GM12878 (cell line): ENCODE measurements at regions not wholly inside any gene's neighbourhood (a gene's known extent, or its start where the extent isn't known, plus 50 kb on each side); places are given as distances from the start of the nearest gene placed in this dataset.

Source experiments
- ATAC-seq: fragments of 200-7000 bp; cut with Tn5 transposase; 3 replicates; pipeline ENCODE4 v1.9.1; 2020; ENCODE audit warnings: mild to moderate bottlenecking, moderate library complexity
- BruUV-seq: library from RNA; stranded (reverse); fragments of 400-500 nt; replicated peaks from 2 replicates; lab custom pipeline; 2021; lab: Mats Ljungman, UMichigan
- CTCF ChIA-PET: fragments of 300-600 bp; sonication (Branson Sonifier 250); formaldehyde crosslinking; extraction: SDS; loops from one replicate; lab custom pipeline; 2021; ENCODE audit warnings: inconsistent platforms; lab: Yijun Ruan, JAX
- POLR2A ChIA-PET: fragments of 350-600 bp; formaldehyde crosslinking; extraction: SDS; loops from one replicate; lab custom pipeline; 2021; ENCODE audit warnings: inconsistent platforms; lab: Charles Lee
- RAD21 ChIA-PET: fragments of 300-600 bp; sonication (Branson Sonifier 250); formaldehyde crosslinking; loops from one replicate; lab custom pipeline; 2023; ENCODE audit warnings: antibody characterized with exemption; ENCODE audit not compliant: unreplicated experiment; lab: Charles Lee
- SMC1A ChIA-PET: fragments of 300-600 bp; sonication (Branson Sonifier 250); formaldehyde crosslinking; loops from one replicate; lab custom pipeline; 2023; ENCODE audit not compliant: unreplicated experiment, uncharacterized antibody; lab: Charles Lee
- DNase-seq: peaks from one replicate; pipeline ENCODE4 v3.0.0-alpha.2; 2011; ENCODE audit warnings: low read depth, low spot score
- FAIRE-seq: peaks from 3 replicates; lab custom pipeline; 2011; peaks lifted over from hg19 to GRCh38; lab: Jason Lieb, UNC
- H2AFZ ChIP-seq: 2 replicates; pipeline ENCODE4 v1.6.0; 2011; ENCODE audit warnings: low read depth, low read length, control low read depth; ENCODE audit not compliant: control insufficient read depth
- H3K27ac ChIP-seq: 2 replicates; pipeline ENCODE4 v1.5.1; 2011; ENCODE audit warnings: control low read depth; ENCODE audit not compliant: control insufficient read depth, insufficient read depth
- H3K27me3 ChIP-seq, 2 experiments: replicated peaks in 1 of 2; 2 replicates each; pipeline versions ENCODE4 v1.6.0 to v1.6.1; 2011; ENCODE audit warnings: low read length in 1 of 2; ENCODE audit not compliant: control insufficient read depth in 2 of 2, insufficient read depth in 2 of 2
- H3K36me3 ChIP-seq, 2 experiments: 2 replicates each; pipeline ENCODE4 v1.5.1; 2011; ENCODE audit warnings: low read length in 1 of 2; ENCODE audit not compliant: control insufficient read depth in 2 of 2, insufficient read depth in 2 of 2
- H3K4me1 ChIP-seq: 2 replicates; pipeline ENCODE4 v1.6.1; 2011; ENCODE audit warnings: mild to moderate bottlenecking, low read length, moderate library complexity, mixed read lengths; ENCODE audit not compliant: control insufficient read depth, insufficient read depth
- H3K4me2 ChIP-seq: 2 replicates; pipeline ENCODE4 v1.6.0; 2011; ENCODE audit warnings: control low read depth; ENCODE audit not compliant: control insufficient read depth, insufficient read depth
- H3K4me3 ChIP-seq: fragments of 200-600 bp; sonication (generic); 2 replicates; pipeline ENCODE4 v1.5.1; 2016
- H3K79me2 ChIP-seq: 2 replicates; pipeline ENCODE4 v1.6.0; 2011; ENCODE audit warnings: low read length; ENCODE audit not compliant: control insufficient read depth, insufficient read depth
- H3K9ac ChIP-seq: 2 replicates; pipeline ENCODE4 v1.8.0; 2011; ENCODE audit warnings: low read length, control low read depth, mixed read lengths; ENCODE audit not compliant: control insufficient read depth, insufficient read depth
- H3K9me3 ChIP-seq: replicated peaks from 3 replicates; pipeline ENCODE4 v1.5.1; 2011; ENCODE audit warnings: mild to moderate bottlenecking, low read length; ENCODE audit not compliant: control insufficient read depth, insufficient read depth
- H4K20me1 ChIP-seq: 2 replicates; pipeline ENCODE4 v1.6.0; 2011; ENCODE audit not compliant: control insufficient read depth, insufficient read depth
- BCLAF1 ChIP-seq: fragments of 450-650 bp; IDR thresholded peaks from 2 replicates; pipeline ENCODE4 v1.6.1; 2017; ENCODE audit warnings: antibody characterized with exemption, mild to moderate bottlenecking, moderate library complexity
- BHLHE40 ChIP-seq, 2 experiments: fragments of 450-650 bp in 1 of 2; IDR thresholded peaks; 2 replicates each; pipeline ENCODE4 v1.6.1; 2011 to 2017; ENCODE audit warnings: low read depth in 2 of 2, borderline replicate concordance in 1 of 2, improper control_type of control experiment in 1 of 2, low read length in 1 of 2, mild to moderate bottlenecking in 1 of 2
- EGR1 ChIP-seq, 2 experiments: IDR thresholded peaks; 1 replicate in 1 of 2; 2 replicates in 1 of 2; pipeline ENCODE4 v1.6.1; 2011 to 2012; ENCODE audit warnings: low read depth in 2 of 2, low read length in 2 of 2, borderline replicate concordance in 1 of 2, mild to moderate bottlenecking in 1 of 2, moderate library complexity in 1 of 2
- IKZF1 ChIP-seq: fragments of 450-650 bp; conservative IDR thresholded peaks from 2 replicates; pipeline ENCODE4 v1.6.1; 2017; ENCODE audit warnings: antibody characterized with exemption, mild to moderate bottlenecking
- KLF5 ChIP-seq: fragments of 450-650 bp; IDR thresholded peaks from 2 replicates; pipeline ENCODE4 v1.6.1; 2014; ENCODE audit warnings: mild to moderate bottlenecking; ENCODE audit not compliant: partially characterized antibody
- MTA2 ChIP-seq: fragments of 450-650 bp; IDR thresholded peaks from 2 replicates; pipeline ENCODE4 v1.6.1; 2016; ENCODE audit warnings: low read depth, mild to moderate bottlenecking, moderate library complexity
- NFIC ChIP-seq: IDR thresholded peaks from 2 replicates; pipeline ENCODE4 v1.6.1; 2012; ENCODE audit warnings: low read depth, mild to moderate bottlenecking, inconsistent platforms, low read length, moderate library complexity
- WGBS: methylation state at CpG from one replicate; pipeline ENCODE4 v1.1.6; 2016; ENCODE audit warnings: low lambda C conversion rate; ENCODE audit not compliant: insufficient replicate concordance, insufficient coverage; ENCODE audit errors: missing lambda C conversion rate; 5-methylcytosine and 5-hydroxymethylcytosine counted together
- in situ Hi-C: fragments of 300-500 bp; cut with MboI; formaldehyde crosslinking; loops from 9 replicates; pipeline ENCODE4 v1.14.3; 2018; ENCODE audit warnings: mixed read lengths
- intact Hi-C: fragments of 100-400 bp; cut with micrococcal nuclease; formaldehyde crosslinking; loops from one replicate; pipeline ENCODE4 v1.14.2; 2022; ENCODE audit not compliant: unreplicated experiment
- TF ChIP-seq, protein P1 (sequence below): fragments of 450-650 bp; IDR thresholded peaks from 2 replicates; pipeline ENCODE4 v1.6.1; 2017; ENCODE audit warnings: low read depth, mild to moderate bottlenecking, moderate library complexity

- TF ChIP-seq, protein P1, sequence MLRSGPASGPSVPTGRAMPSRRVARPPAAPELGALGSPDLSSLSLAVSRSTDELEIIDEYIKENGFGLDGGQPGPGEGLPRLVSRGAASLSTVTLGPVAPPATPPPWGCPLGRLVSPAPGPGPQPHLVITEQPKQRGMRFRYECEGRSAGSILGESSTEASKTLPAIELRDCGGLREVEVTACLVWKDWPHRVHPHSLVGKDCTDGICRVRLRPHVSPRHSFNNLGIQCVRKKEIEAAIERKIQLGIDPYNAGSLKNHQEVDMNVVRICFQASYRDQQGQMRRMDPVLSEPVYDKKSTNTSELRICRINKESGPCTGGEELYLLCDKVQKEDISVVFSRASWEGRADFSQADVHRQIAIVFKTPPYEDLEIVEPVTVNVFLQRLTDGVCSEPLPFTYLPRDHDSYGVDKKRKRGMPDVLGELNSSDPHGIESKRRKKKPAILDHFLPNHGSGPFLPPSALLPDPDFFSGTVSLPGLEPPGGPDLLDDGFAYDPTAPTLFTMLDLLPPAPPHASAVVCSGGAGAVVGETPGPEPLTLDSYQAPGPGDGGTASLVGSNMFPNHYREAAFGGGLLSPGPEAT: no peak
- TF ChIP-seq MTA2 (no peak), EGR1 (IDR thresholded peaks at IDR 0.05; ENCODE audit: borderline replicate concordance in 1 of 2, low read depth in 2 of 2, low read length in 2 of 2) (no peak), KLF5 (no peak), IKZF1 (no peak)
These were observed 124.2 kb downstream of the ZIC5 start (continued) for GRCh38 chr13:99847318-99847750.

GRCh38 chr13:99845161-99845874 is 126.2 kb downstream of the ZIC5 start:
- H3K27me3 ChIP-seq: no peaks in the 10 kb centered on the region; a peak in 1 of 4 replicates
- H3K4me2 ChIP-seq: no peak overlapping the region
- H3K27ac ChIP-seq: no peak overlapping the region
- intact Hi-C loops: no loop called here
- DNase-seq (no peak), FAIRE-seq (no peak), ATAC-seq (no peak)
- WGBS: 73% methylated on average over 29 of the region's 29 CpGs
- in situ Hi-C loops: no loop called here
- BruUV-seq: no TSS peak
- no peak overlapping the region for H3K4me3 ChIP-seq
- no peaks in the 10 kb centered on the region; the same call in 1 of the 2 replicates for H4K20me1 ChIP-seq
- CTCF ChIA-PET: no interaction called here
- H3K9ac ChIP-seq: no peak overlapping the region
- TF ChIP-seq BHLHE40 (IDR thresholded peaks at IDR 0.05; ENCODE audit: borderline replicate concordance in 1 of 2, low read depth in 2 of 2, low read length in 1 of 2): no peak
- TF ChIP-seq BCLAF1: no peak
- TF ChIP-seq NFIC: no peak
- H3K79me2 ChIP-seq: no peaks in the 10 kb centered on the region
- no peak overlapping the region for H2AFZ ChIP-seq
- H3K4me1 ChIP-seq: no peaks in the 10 kb centered on the region
- H3K9me3 ChIP-seq: no peaks in the 10 kb centered on the region
- no peaks in the 10 kb centered on the region for H3K36me3 ChIP-seq
- RAD21 ChIA-PET: no interaction called here
- POLR2A ChIA-PET: no interaction called here
- SMC1A ChIA-PET: no interaction called here
